GM12878 (cell line): ENCODE measurements at regions not wholly inside any gene's neighbourhood (a gene's known extent, or its start where the extent isn't known, plus 50 kb on each side); places are given as distances from the start of the nearest gene placed in this dataset.

ENCODE experiments used
- ATAC-seq: fragments of 200-7000 bp; cut with Tn5 transposase; 3 replicates; pipeline ENCODE4 v1.9.1; 2020; ENCODE audit warnings: mild to moderate bottlenecking, moderate library complexity
- BruUV-seq: library from RNA; stranded (reverse); fragments of 400-500 nt; replicated peaks from 2 replicates; lab custom pipeline; 2021; lab: Mats Ljungman, UMichigan
- CTCF ChIA-PET: fragments of 300-600 bp; sonication (Branson Sonifier 250); formaldehyde crosslinking; extraction: SDS; loops from one replicate; lab custom pipeline; 2021; ENCODE audit warnings: inconsistent platforms; lab: Yijun Ruan, JAX
- POLR2A ChIA-PET: fragments of 350-600 bp; formaldehyde crosslinking; extraction: SDS; loops from one replicate; lab custom pipeline; 2021; ENCODE audit warnings: inconsistent platforms; lab: Charles Lee
- RAD21 ChIA-PET: fragments of 300-600 bp; sonication (Branson Sonifier 250); formaldehyde crosslinking; loops from one replicate; lab custom pipeline; 2023; ENCODE audit warnings: antibody characterized with exemption; ENCODE audit not compliant: unreplicated experiment; lab: Charles Lee
- SMC1A ChIA-PET: fragments of 300-600 bp; sonication (Branson Sonifier 250); formaldehyde crosslinking; loops from one replicate; lab custom pipeline; 2023; ENCODE audit not compliant: unreplicated experiment, uncharacterized antibody; lab: Charles Lee
- DNase-seq: peaks from one replicate; pipeline ENCODE4 v3.0.0-alpha.2; 2011; ENCODE audit warnings: low read depth, low spot score
- FAIRE-seq: peaks from 3 replicates; lab custom pipeline; 2011; peaks lifted over from hg19 to GRCh38; lab: Jason Lieb, UNC
- H2AFZ ChIP-seq: 2 replicates; pipeline ENCODE4 v1.6.0; 2011; ENCODE audit warnings: low read depth, low read length, control low read depth; ENCODE audit not compliant: control insufficient read depth
- H3K27ac ChIP-seq: 2 replicates; pipeline ENCODE4 v1.5.1; 2011; ENCODE audit warnings: control low read depth; ENCODE audit not compliant: control insufficient read depth, insufficient read depth
- H3K27me3 ChIP-seq, 2 experiments: replicated peaks in 1 of 2; 2 replicates each; pipeline versions ENCODE4 v1.6.0 to v1.6.1; 2011; ENCODE audit warnings: low read length in 1 of 2; ENCODE audit not compliant: control insufficient read depth in 2 of 2, insufficient read depth in 2 of 2
- H3K36me3 ChIP-seq, 2 experiments: 2 replicates each; pipeline ENCODE4 v1.5.1; 2011; ENCODE audit warnings: low read length in 1 of 2; ENCODE audit not compliant: control insufficient read depth in 2 of 2, insufficient read depth in 2 of 2
- H3K4me1 ChIP-seq: 2 replicates; pipeline ENCODE4 v1.6.1; 2011; ENCODE audit warnings: mild to moderate bottlenecking, low read length, moderate library complexity, mixed read lengths; ENCODE audit not compliant: control insufficient read depth, insufficient read depth
- H3K4me2 ChIP-seq: 2 replicates; pipeline ENCODE4 v1.6.0; 2011; ENCODE audit warnings: control low read depth; ENCODE audit not compliant: control insufficient read depth, insufficient read depth
- H3K4me3 ChIP-seq: fragments of 200-600 bp; sonication (generic); 2 replicates; pipeline ENCODE4 v1.5.1; 2016
- H3K79me2 ChIP-seq: 2 replicates; pipeline ENCODE4 v1.6.0; 2011; ENCODE audit warnings: low read length; ENCODE audit not compliant: control insufficient read depth, insufficient read depth
- H3K9ac ChIP-seq: 2 replicates; pipeline ENCODE4 v1.8.0; 2011; ENCODE audit warnings: low read length, control low read depth, mixed read lengths; ENCODE audit not compliant: control insufficient read depth, insufficient read depth
- H3K9me3 ChIP-seq: replicated peaks from 3 replicates; pipeline ENCODE4 v1.5.1; 2011; ENCODE audit warnings: mild to moderate bottlenecking, low read length; ENCODE audit not compliant: control insufficient read depth, insufficient read depth
- H4K20me1 ChIP-seq: 2 replicates; pipeline ENCODE4 v1.6.0; 2011; ENCODE audit not compliant: control insufficient read depth, insufficient read depth
- GATAD2B ChIP-seq: fragments of 450-650 bp; conservative IDR thresholded peaks from 2 replicates; pipeline ENCODE4 v1.6.1; 2017; ENCODE audit warnings: low read depth, mild to moderate bottlenecking, moderate library complexity
- IKZF2 ChIP-seq, 2 experiments: fragments of 450-650 bp; IDR thresholded peaks; 2 replicates each; pipeline ENCODE4 v1.6.1; 2017; ENCODE audit warnings: mild to moderate bottlenecking in 2 of 2, moderate library complexity in 2 of 2
- JUNB ChIP-seq: IDR thresholded peaks from 2 replicates; pipeline ENCODE4 v1.6.1; 2016; ENCODE audit warnings: antibody characterized with exemption, mild to moderate bottlenecking
- MEF2A ChIP-seq: IDR thresholded peaks from 2 replicates; pipeline ENCODE4 v1.6.1; 2011; ENCODE audit warnings: low read depth, mild to moderate bottlenecking, low read length, moderate library complexity; ENCODE audit not compliant: insufficient read depth
- MTA2 ChIP-seq: fragments of 450-650 bp; IDR thresholded peaks from 2 replicates; pipeline ENCODE4 v1.6.1; 2016; ENCODE audit warnings: low read depth, mild to moderate bottlenecking, moderate library complexity
- POLR2AphosphoS5 ChIP-seq: IDR thresholded peaks from 2 replicates; pipeline ENCODE4 v1.6.1; 2011; ENCODE audit warnings: mild to moderate bottlenecking, low read length, inconsistent platforms
- SIX5 ChIP-seq: IDR thresholded peaks from 2 replicates; pipeline ENCODE4 v1.6.1; 2011; ENCODE audit warnings: mild to moderate bottlenecking, low read depth, low read length, moderate library complexity; ENCODE audit not compliant: severe bottlenecking
- WGBS: methylation state at CpG from one replicate; pipeline ENCODE4 v1.1.6; 2016; ENCODE audit warnings: low lambda C conversion rate; ENCODE audit not compliant: insufficient replicate concordance, insufficient coverage; ENCODE audit errors: missing lambda C conversion rate; 5-methylcytosine and 5-hydroxymethylcytosine counted together
- in situ Hi-C: fragments of 300-500 bp; cut with MboI; formaldehyde crosslinking; loops from 9 replicates; pipeline ENCODE4 v1.14.3; 2018; ENCODE audit warnings: mixed read lengths
- intact Hi-C: fragments of 100-400 bp; cut with micrococcal nuclease; formaldehyde crosslinking; loops from one replicate; pipeline ENCODE4 v1.14.2; 2022; ENCODE audit not compliant: unreplicated experiment
- TF ChIP-seq, protein P1 (sequence below): fragments of 450-650 bp; IDR thresholded peaks from 2 replicates; pipeline ENCODE4 v1.6.1; 2016; ENCODE audit warnings: mild to moderate bottlenecking
- TF ChIP-seq, protein P2 (sequence below): fragments of 450-650 bp; formaldehyde crosslinking; IDR thresholded peaks from 2 replicates; pipeline ENCODE4 v1.4.0; 2022; ENCODE audit warnings: mild to moderate bottlenecking, moderate library complexity
- TF ChIP-seq, protein P3 (sequence below): fragments of 450-650 bp; formaldehyde crosslinking; IDR thresholded peaks from 2 replicates; pipeline ENCODE4 v1.4.0; 2020; ENCODE audit warnings: mild to moderate bottlenecking, moderate library complexity
- TF ChIP-seq, protein P4 (sequence below): IDR thresholded peaks from 2 replicates; pipeline ENCODE4 v1.6.1; 2011; ENCODE audit warnings: borderline replicate concordance, low read depth, mild to moderate bottlenecking, moderate library complexity, low read length; ENCODE audit not compliant: insufficient read depth, poor library complexity, severe bottlenecking

DNA sequence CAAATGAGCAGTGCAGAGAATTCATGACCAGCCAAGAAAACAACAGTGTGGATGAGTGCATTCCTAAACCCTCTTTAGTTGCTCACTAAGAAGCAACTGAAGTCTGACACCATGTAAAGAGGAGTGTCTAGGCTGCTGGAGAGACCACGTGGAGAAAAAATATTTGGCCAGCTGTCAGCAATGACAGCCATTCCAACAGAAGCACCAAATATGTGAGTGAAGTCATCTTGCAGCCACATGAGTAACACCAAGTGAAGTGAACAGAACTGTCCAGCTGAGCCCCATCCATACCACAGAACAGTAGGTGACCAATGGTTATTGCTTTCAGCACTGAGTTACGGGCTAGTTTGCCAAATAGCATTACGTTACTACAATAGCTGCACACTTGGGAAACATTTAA, 89.4 kb downstream of the TBXT start:
- ChIA-PET SMC1A (no interaction called here), CTCF (no interaction called here), POLR2A (no interaction called here), RAD21 (no interaction called here)
- intact Hi-C loops (no loop called here), in situ Hi-C loops (no loop called here)
- H3K4me3 ChIP-seq = no peak overlapping the region
- FAIRE-seq (no peak), DNase-seq (no peak), ATAC-seq (no peak)
- no peak overlapping the region for H3K9ac ChIP-seq
- H3K27ac ChIP-seq = no peak overlapping the region
- no peak overlapping the region for H2AFZ ChIP-seq
- TF ChIP-seq, protein P1, sequence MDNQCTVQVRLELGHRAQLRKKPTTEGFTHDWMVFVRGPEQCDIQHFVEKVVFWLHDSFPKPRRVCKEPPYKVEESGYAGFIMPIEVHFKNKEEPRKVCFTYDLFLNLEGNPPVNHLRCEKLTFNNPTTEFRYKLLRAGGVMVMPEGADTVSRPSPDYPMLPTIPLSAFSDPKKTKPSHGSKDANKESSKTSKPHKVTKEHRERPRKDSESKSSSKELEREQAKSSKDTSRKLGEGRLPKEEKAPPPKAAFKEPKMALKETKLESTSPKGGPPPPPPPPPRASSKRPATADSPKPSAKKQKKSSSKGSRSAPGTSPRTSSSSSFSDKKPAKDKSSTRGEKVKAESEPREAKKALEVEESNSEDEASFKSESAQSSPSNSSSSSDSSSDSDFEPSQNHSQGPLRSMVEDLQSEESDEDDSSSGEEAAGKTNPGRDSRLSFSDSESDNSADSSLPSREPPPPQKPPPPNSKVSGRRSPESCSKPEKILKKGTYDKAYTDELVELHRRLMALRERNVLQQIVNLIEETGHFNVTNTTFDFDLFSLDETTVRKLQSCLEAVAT = no peak
- TF ChIP-seq GATAD2B (no peak), MTA2 (no peak), MEF2A (no peak), JUNB (no peak), POLR2AphosphoS5 (no peak), IKZF2 (IDR thresholded peaks at IDR 0.05) (no peak), SIX5 (no peak)
- TF ChIP-seq, protein P2, sequence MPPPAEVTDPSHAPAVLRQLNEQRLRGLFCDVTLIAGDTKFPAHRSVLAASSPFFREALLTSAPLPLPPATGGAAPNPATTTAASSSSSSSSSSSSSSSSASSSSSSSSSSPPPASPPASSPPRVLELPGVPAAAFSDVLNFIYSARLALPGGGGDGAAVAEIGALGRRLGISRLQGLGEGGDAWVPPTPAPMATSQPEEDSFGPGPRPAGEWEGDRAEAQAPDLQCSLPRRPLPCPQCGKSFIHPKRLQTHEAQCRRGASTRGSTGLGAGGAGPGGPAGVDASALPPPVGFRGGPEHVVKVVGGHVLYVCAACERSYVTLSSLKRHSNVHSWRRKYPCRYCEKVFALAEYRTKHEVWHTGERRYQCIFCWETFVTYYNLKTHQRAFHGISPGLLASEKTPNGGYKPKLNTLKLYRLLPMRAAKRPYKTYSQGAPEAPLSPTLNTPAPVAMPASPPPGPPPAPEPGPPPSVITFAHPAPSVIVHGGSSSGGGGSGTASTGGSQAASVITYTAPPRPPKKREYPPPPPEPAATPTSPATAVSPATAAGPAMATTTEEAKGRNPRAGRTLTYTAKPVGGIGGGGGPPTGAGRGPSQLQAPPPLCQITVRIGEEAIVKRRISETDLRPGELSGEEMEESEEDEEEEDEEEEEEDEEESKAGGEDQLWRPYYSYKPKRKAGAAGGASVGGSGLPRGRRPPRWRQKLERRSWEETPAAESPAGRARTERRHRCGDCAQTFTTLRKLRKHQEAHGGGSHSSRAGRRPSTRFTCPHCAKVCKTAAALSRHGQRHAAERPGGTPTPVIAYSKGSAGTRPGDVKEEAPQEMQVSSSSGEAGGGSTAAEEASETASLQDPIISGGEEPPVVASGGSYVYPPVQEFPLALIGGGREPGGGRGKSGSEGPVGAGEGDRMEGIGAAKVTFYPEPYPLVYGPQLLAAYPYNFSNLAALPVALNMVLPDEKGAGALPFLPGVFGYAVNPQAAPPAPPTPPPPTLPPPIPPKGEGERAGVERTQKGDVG (CRISPR knock-in tag) = no peak
- TF ChIP-seq, protein P3, sequence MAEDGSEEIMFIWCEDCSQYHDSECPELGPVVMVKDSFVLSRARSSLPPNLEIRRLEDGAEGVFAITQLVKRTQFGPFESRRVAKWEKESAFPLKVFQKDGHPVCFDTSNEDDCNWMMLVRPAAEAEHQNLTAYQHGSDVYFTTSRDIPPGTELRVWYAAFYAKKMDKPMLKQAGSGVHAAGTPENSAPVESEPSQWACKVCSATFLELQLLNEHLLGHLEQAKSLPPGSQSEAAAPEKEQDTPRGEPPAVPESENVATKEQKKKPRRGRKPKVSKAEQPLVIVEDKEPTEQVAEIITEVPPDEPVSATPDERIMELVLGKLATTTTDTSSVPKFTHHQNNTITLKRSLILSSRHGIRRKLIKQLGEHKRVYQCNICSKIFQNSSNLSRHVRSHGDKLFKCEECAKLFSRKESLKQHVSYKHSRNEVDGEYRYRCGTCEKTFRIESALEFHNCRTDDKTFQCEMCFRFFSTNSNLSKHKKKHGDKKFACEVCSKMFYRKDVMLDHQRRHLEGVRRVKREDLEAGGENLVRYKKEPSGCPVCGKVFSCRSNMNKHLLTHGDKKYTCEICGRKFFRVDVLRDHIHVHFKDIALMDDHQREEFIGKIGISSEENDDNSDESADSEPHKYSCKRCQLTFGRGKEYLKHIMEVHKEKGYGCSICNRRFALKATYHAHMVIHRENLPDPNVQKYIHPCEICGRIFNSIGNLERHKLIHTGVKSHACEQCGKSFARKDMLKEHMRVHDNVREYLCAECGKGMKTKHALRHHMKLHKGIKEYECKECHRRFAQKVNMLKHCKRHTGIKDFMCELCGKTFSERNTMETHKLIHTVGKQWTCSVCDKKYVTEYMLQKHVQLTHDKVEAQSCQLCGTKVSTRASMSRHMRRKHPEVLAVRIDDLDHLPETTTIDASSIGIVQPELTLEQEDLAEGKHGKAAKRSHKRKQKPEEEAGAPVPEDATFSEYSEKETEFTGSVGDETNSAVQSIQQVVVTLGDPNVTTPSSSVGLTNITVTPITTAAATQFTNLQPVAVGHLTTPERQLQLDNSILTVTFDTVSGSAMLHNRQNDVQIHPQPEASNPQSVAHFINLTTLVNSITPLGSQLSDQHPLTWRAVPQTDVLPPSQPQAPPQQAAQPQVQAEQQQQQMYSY (CRISPR knock-in tag) = no peak
- TF ChIP-seq, protein P4, sequence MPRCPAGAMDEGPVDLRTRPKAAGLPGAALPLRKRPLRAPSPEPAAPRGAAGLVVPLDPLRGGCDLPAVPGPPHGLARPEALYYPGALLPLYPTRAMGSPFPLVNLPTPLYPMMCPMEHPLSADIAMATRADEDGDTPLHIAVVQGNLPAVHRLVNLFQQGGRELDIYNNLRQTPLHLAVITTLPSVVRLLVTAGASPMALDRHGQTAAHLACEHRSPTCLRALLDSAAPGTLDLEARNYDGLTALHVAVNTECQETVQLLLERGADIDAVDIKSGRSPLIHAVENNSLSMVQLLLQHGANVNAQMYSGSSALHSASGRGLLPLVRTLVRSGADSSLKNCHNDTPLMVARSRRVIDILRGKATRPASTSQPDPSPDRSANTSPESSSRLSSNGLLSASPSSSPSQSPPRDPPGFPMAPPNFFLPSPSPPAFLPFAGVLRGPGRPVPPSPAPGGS = no peak
- no peaks in the 10 kb centered on the region for H3K79me2 ChIP-seq
- WGBS = 0% methylated on average over 3 of the region's 3 CpGs
- no peaks in the 10 kb centered on the region for H3K9me3 ChIP-seq
- H4K20me1 ChIP-seq = no peaks in the 10 kb centered on the region
- H3K27me3 ChIP-seq = no peaks in the 10 kb centered on the region
- no peaks in the 10 kb centered on the region for H3K4me1 ChIP-seq
- no TSS peak for BruUV-seq
- H3K36me3 ChIP-seq = no peaks in the 10 kb centered on the region
- no peak overlapping the region for H3K4me2 ChIP-seq
